DMS153 (cell line): ENCODE measurements at regions not wholly inside any gene's neighbourhood (a gene's known extent, or its start where the extent isn't known, plus 50 kb on each side); places are given as distances from the start of the nearest gene placed in this dataset.
"Not testable (repeated sequence)": the region's sequence is repeated elsewhere in the genome, so short reads cannot be mapped to it uniquely, and the experiment has no call there.

ENCODE experiments used
- DNase-seq: peaks from one replicate; lab custom pipeline; 2025; lab: John Stamatoyannopoulos, UW

GRCh38 chr11:25159341-25159740 lies 662.5 kb downstream of the LUZP2 start:
- DNase-seq, result no peak

GRCh38 chr11:25163421-25163820 lies 666.6 kb downstream of the LUZP2 start:
- no peak for DNase-seq

DNA sequence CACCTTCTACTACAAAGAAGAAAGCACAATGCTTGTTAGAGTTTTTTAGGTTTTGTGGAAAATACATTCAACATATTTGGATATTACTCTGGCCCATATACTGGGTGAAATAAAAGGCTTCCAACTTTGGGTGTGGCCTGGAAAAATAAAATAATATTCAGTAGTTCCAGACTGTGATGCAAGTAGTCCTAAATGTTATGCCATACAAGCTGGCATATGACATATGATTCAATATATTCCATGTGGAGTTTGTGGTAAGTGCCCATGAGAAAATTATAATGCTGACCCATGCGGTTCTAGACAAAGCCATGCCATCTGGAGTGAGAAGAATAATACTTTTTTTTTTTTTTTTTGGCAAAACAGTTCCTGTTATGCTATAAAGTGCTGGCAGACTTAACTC lies 683.3 kb downstream of the LUZP2 start:
- no peak for DNase-seq

DNA sequence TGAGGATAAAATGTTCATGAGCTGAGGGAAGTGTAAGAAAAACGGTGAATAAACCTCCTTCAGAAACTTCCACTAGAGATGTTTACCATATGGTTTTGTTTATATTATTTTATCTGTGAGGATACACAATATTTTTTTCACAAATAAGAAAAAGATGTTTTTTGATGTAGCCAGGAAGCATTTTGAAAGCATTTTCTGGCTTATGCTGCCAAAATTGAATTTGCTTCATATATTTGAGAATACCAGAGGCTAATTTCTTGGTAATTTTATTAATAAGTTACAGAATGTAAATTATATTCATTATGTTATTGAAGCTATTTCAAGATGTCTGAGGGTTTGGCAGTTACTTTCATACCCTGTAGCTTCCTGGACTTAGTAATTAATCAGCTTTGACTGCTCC lies 686.6 kb downstream of the LUZP2 start:
- DNase-seq, result no peak

- no peak for DNase-seq
These were observed 700.7 kb downstream of the LUZP2 start for GRCh38 chr11:25197515-25197914.

DNA sequence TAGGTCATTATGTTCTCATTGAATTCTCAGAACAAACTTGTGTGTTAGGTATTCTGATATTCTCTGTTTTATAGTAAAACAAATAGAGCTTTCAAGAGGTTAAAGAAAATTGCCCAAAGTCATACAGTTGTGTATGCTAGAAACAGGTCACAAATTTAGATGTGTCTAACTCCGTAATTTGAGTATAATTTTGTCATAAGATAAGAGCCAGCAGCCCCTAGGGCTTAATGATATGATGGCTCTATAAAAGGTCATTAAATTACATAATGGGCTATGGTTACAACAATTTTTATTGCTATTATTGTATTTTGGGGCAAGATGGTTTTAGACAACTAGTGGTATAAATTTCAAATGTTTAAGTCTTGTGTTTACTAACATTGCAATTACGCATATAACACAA lies 701.9 kb downstream of the LUZP2 start:
- no peak for DNase-seq

DNA sequence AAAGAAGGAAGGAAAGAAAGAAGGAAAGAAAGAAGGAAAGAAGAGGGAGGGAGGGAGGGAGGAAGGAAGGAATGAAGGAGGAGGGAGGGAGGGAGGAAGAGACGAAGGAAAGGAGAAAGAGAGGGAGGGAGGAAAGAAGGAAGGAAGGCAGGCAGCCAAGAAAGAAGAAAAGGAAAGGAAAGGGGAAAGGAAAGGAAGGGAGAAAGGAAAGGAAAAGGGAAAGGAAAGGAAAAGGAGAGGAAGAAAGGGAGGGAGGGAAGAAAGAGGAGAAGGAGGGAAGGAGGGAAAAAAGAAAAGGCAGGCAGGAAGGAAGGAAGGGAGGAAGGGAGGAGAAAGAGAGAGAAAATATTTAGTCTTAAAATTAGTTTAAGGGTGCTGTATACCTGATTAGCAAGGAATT lies 704.1 kb downstream of the LUZP2 start:
- DNase-seq, result no peak

- no peak for DNase-seq
These were observed 709.9 kb downstream of the LUZP2 start for GRCh38 chr11:25206762-25207161.

GRCh38 chr11:25211635-25212254 lies 714.9 kb downstream of the LUZP2 start:
- DNase-seq, result no peak

DNA sequence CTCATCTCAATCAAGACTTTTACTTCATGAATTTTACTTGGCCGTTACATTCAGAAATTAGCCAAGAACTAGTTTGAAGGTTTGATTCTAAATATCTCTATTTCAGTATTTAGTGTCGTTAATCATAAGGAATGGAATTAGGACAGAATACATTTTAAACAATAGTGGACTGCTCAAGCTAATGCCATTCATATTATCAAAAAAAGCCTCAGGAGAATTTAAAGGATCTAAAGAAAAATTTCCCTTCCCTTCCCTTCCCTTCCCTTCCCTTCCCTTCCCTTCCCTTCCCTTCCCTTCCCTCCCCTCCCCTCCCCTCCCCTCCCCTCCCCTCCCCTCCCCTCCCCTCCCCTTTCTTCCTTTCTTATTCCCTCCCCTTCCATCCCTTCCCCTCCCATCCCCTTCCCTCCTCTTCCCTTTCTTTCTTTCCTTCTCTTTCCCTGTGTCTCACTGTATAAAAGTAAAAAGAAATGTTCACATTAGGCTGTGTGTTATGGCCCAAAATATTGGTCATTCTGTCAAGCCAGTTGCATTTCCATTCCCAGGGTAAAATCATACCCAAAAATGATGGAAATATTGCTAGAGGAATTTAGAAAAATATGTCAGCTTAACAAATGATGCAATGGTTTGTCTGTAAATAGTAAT lies 717.8 kb downstream of the LUZP2 start:
- no peak for DNase-seq

GRCh38 chr11:25218036-25218435 lies 721.2 kb downstream of the LUZP2 start:
- DNase-seq, result no peak

DNA sequence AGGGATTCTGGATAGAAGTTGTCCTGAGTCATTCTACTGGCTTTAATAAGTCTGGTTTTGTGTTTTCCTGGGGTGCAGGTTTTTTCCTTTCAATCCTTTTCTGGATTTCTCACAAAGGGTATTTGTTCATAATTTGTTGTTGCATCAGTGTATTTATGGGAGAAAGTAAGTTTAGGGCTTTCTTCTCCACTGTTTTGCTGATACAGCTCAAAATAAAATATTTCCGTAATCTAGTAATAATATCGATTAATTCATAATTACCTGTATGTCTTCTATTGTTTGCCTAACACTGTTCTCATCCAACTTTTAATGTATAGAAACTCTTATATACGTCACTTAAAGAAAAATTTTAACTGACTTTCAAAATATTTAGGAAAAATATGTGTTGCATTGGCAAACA lies 728.2 kb downstream of the LUZP2 start:
- no peak for DNase-seq

DNA sequence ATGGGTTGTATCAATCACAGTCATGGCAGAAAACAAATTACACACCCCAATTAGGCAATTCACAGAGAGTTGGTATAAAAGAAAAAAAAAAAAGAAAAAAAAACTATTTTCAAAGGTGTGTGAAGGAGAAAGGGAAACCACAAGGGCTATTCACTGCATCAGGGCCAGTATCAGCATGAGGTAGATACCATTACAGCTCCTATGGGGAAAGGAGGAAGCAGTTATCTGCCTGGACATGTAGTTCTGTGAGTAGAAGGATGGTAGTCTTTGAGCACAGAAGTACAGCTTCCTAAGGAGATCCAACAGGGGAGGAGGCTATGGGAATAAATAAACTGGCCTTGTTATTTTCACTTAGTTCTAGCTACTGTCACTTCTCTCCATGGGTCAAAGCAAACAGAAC lies 746.1 kb downstream of the LUZP2 start:
- no peak for DNase-seq

- no peak for DNase-seq
These were observed 747.3 kb downstream of the LUZP2 start for GRCh38 chr11:25244126-25244525.

- no peak for DNase-seq
These were observed 750.5 kb downstream of the LUZP2 start for GRCh38 chr11:25247336-25247735.

- no peak for DNase-seq
These were observed 756.0 kb downstream of the LUZP2 start for GRCh38 chr11:25252854-25253253.

DNA sequence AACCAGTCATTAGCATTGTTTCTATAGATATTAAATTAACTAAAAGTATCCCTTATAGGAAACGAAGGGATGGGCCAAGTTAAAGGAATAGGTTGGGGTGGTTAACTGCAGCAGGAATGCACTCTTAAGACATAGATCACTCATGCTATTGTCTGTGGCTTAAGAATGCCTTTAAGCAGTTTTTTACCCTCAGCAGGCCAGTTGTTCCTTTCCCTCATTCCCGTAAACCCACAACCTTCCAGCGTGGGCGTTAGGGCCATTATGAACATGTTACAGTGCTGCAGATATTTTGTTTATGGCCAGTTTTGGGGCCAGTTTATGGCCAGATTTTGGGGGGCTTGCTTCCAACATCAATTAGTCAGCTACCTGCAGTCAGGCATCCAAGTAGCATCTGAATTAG lies 767.0 kb downstream of the LUZP2 start:
- not testable (repeated sequence) for DNase-seq

- no peak for DNase-seq
These were observed 774.4 kb downstream of the LUZP2 start for GRCh38 chr11:25271301-25271700.

GRCh38 chr11:25272214-25272613 lies 775.4 kb downstream of the LUZP2 start:
- no peak for DNase-seq

- DNase-seq, result not testable (repeated sequence)
These were observed 784.0 kb downstream of the LUZP2 start for GRCh38 chr11:25280821-25281220.

DNA sequence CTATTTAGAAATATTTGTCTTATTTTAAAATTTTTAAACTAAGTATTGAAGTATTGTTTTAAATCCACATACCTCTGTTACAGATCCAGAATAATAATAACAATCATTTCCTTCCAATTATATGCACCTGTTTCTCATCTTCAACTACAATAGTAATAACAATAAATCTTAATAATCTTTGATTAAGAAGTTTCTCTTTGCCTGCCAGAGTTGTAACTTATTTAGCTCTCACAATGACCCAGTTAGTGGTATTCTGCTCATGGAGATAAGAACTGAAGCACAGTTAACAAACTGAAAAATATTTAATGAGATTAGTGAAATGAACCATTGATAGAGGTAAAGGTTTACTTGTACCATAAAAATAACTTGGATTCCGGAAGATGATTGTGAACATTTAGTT lies 796.3 kb downstream of the LUZP2 start:
- no peak for DNase-seq

- DNase-seq, result no peak
These were observed 801.6 kb downstream of the LUZP2 start for GRCh38 chr11:25298450-25298849.

DNA sequence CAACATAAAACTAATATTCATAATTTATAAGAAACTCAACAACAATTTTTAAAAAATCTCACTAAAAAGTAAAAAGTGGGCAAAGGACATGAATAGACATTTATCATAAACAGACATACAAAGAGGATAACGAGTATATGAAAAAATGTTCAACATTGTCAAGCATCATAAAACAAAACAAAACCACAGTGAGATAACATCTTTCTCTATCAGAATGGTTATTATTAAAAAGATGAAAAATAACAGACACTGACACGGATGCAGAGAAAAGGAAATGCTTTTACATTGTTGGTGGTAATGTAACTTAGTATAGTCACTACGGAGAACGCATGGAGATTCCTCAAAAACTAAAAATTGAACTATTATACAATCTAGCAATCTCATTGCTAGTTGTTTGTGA lies 813.0 kb downstream of the LUZP2 start:
- DNase-seq, result no peak

GRCh38 chr11:25317216-25317615 lies 820.4 kb downstream of the LUZP2 start:
- DNase-seq, result no peak
